SK-N-SH (cell line): ENCODE measurements at regions not wholly inside any gene's neighbourhood (a gene's known extent, or its start where the extent isn't known, plus 50 kb on each side); places are given as distances from the start of the nearest gene placed in this dataset.

Experiments
- CTCF ChIA-PET: fragments of 300-600, 350-600 bp; formaldehyde crosslinking; extraction: SDS; loops from one replicate; lab custom pipeline; 2021; lab: Yijun Ruan, JAX
- POLR2A ChIA-PET: fragments of 350-600 bp; sonication (Branson Sonifier 250); formaldehyde crosslinking; extraction: SDS; loops from one replicate; lab custom pipeline; 2020; ENCODE audit warnings: antibody characterized with exemption, inconsistent platforms; lab: Yijun Ruan, JAX
- DNase-seq: peaks from one replicate; pipeline ENCODE4 v3.0.0; 2012
- H2AFZ ChIP-seq: fragments of 200-600 bp; sonication (generic); 2 replicates; pipeline ENCODE4 v1.8.1; 2016; ENCODE audit warnings: antibody characterized with exemption, mild to moderate bottlenecking, low read depth
- H3F3A ChIP-seq: fragments of 200-600 bp; sonication (generic); replicated peaks from 2 replicates; pipeline ENCODE3; 2016; ENCODE audit warnings: antibody characterized with exemption, mild to moderate bottlenecking; ENCODE audit not compliant: insufficient read depth
- H3K27ac ChIP-seq, 2 experiments: fragments of 200-500 bp in 1 of 2; fragments of 200-600 bp in 1 of 2; sonication (Bioruptor generic) in 1 of 2; sonication (generic), shearing (Covaris generic) in 1 of 2; 2 replicates each; pipeline versions ENCODE4 v1.5.1 to v1.6.1; 2014 to 2016; ENCODE audit warnings: low read depth in 2 of 2, inconsistent platforms in 1 of 2, low read length in 1 of 2, mild to moderate bottlenecking in 1 of 2, mixed read lengths in 1 of 2
- H3K27me3 ChIP-seq: fragments of 200-600 bp; sonication (generic), shearing (Covaris generic); 2 replicates; pipeline ENCODE4 v1.6.1; 2016; ENCODE audit warnings: mixed run types; ENCODE audit not compliant: insufficient read depth
- H3K36me3 ChIP-seq, 2 experiments: fragments of 200-500 bp in 1 of 2; fragments of 200-600 bp in 1 of 2; sonication (Bioruptor generic) in 1 of 2; sonication (generic) in 1 of 2; replicated peaks in 1 of 2; 2 replicates each; pipeline versions ENCODE3 to v1.5.1; 2014 to 2016; ENCODE audit warnings: low read length in 1 of 2, mild to moderate bottlenecking in 1 of 2; ENCODE audit not compliant: insufficient read depth in 2 of 2, control insufficient read depth in 1 of 2
- H3K4me1 ChIP-seq, 2 experiments: fragments of 200-500 bp in 1 of 2; fragments of 200-600 bp in 1 of 2; sonication (Bioruptor generic) in 1 of 2; sonication (generic), shearing (Covaris generic) in 1 of 2; 2 replicates each; pipeline versions ENCODE4 v1.5.1 to v1.6.1; 2014 to 2016; ENCODE audit warnings: low read depth in 1 of 2, low read length in 1 of 2, mixed run types in 1 of 2; ENCODE audit not compliant: insufficient read depth in 2 of 2, control insufficient read depth in 1 of 2
- H3K4me2 ChIP-seq: fragments of 200-600 bp; sonication (generic), shearing (Covaris generic); 2 replicates; pipeline ENCODE4 v1.6.1; 2017; ENCODE audit warnings: mixed run types
- H3K4me3 ChIP-seq, 2 experiments: fragments of 200-500 bp in 1 of 2; fragments of 200-600 bp in 1 of 2; sonication (Bioruptor generic) in 1 of 2; sonication (generic), shearing (Covaris generic) in 1 of 2; 2 replicates each; pipeline versions ENCODE4 v1.5.1 to v1.8.1; 2014 to 2016; ENCODE audit warnings: low read depth in 2 of 2, inconsistent platforms in 1 of 2, low read length in 1 of 2, mild to moderate bottlenecking in 1 of 2, mixed read lengths in 1 of 2, moderate library complexity in 1 of 2
- H3K79me2 ChIP-seq: fragments of 200-600 bp; sonication (generic); 2 replicates; pipeline ENCODE4 v1.8.1; 2017; ENCODE audit warnings: mild to moderate bottlenecking; ENCODE audit not compliant: insufficient read depth
- H3K9ac ChIP-seq: fragments of 200-600 bp; sonication (generic); 2 replicates; pipeline ENCODE4 v1.6.1; 2017; ENCODE audit warnings: mixed run types
- H3K9me2 ChIP-seq: fragments of 200-600 bp; sonication (generic); 2 replicates; pipeline ENCODE4 v1.6.1; 2017; ENCODE audit warnings: mixed run types
- H3K9me3 ChIP-seq: fragments of 200-600 bp; sonication (generic); 2 replicates; pipeline ENCODE4 v1.6.1; 2017; ENCODE audit warnings: mixed run types, mild to moderate bottlenecking, moderate library complexity
- H4K20me1 ChIP-seq: fragments of 200-600 bp; sonication (generic); 2 replicates; pipeline ENCODE4 v1.6.1; 2017; ENCODE audit warnings: mild to moderate bottlenecking, mixed run types; ENCODE audit not compliant: insufficient read depth
- ELF1 ChIP-seq: IDR thresholded peaks from 2 replicates; pipeline ENCODE4 v1.4.0; 2012
- EP300 ChIP-seq, 2 experiments: IDR thresholded peaks; 2 replicates each; pipeline versions ENCODE4 v1.4.0 to v1.6.1; 2012; ENCODE audit warnings: borderline replicate concordance in 1 of 2, low read depth in 1 of 2, low read length in 1 of 2
- FOXJ3 ChIP-seq: sonication (generic); formaldehyde crosslinking; IDR thresholded peaks from 2 replicates; pipeline ENCODE4 v1.5.1; 2020; ENCODE audit warnings: mild to moderate bottlenecking, missing genetic modification reagents
- GABPA ChIP-seq: IDR thresholded peaks from 2 replicates; pipeline ENCODE4 v1.4.0; 2012; ENCODE audit warnings: low read depth, mild to moderate bottlenecking
- JUND ChIP-seq: IDR thresholded peaks from 2 replicates; pipeline ENCODE4 v1.4.0; 2012
- NFIC ChIP-seq: IDR thresholded peaks from 2 replicates; pipeline ENCODE4 v1.4.0; 2012; ENCODE audit warnings: borderline replicate concordance
- NRF1 ChIP-seq: IDR thresholded peaks from 2 replicates; pipeline ENCODE4 v1.6.1; 2012; ENCODE audit warnings: low read depth, mild to moderate bottlenecking, low read length
- RAD21 ChIP-seq: IDR thresholded peaks from 2 replicates; pipeline ENCODE4 v1.6.1; 2012; ENCODE audit warnings: mild to moderate bottlenecking, low read length
- RFX5 ChIP-seq: IDR thresholded peaks from 2 replicates; pipeline ENCODE4 v1.6.1; 2012; ENCODE audit warnings: mild to moderate bottlenecking, improper control_type of control experiment, low read length
- SIN3A ChIP-seq: IDR thresholded peaks from 2 replicates; pipeline ENCODE4 v1.6.1; 2012; ENCODE audit warnings: low read depth, mild to moderate bottlenecking, low read length, moderate library complexity, borderline replicate concordance
- SMC3 ChIP-seq: IDR thresholded peaks from 2 replicates; pipeline ENCODE4 v1.6.1; 2012; ENCODE audit warnings: low read depth, low read length, improper control_type of control experiment
- TCF12 ChIP-seq: IDR thresholded peaks from 2 replicates; pipeline ENCODE4 v1.4.0; 2012
- WGBS: methylation state at CpG from one replicate; pipeline ENCODE4 v1.1.6; 2017; ENCODE audit warnings: low lambda C conversion rate; 5-methylcytosine and 5-hydroxymethylcytosine counted together
- TF ChIP-seq, protein P1 (sequence below): fragments of 200-600 bp; sonication (generic); IDR thresholded peaks from 2 replicates; pipeline ENCODE4 v1.6.1; 2017; ENCODE audit warnings: antibody characterized with exemption, mild to moderate bottlenecking, moderate library complexity
- TF ChIP-seq, protein P2 (sequence below): IDR thresholded peaks from 2 replicates; pipeline ENCODE4 v1.4.0; 2012; ENCODE audit warnings: low read depth
- TF ChIP-seq, protein P3 (sequence below): IDR thresholded peaks from 2 replicates; pipeline ENCODE4; 2012
- TF ChIP-seq, protein P4 (sequence below): IDR thresholded peaks from 2 replicates; pipeline ENCODE4 v1.4.0; 2012; ENCODE audit warnings: low read depth, borderline replicate concordance
- TF ChIP-seq, protein P5 (sequence below): IDR thresholded peaks from 2 replicates; pipeline ENCODE4 v1.6.1; 2012; ENCODE audit warnings: mild to moderate bottlenecking, low read depth, low read length, moderate library complexity

DNA sequence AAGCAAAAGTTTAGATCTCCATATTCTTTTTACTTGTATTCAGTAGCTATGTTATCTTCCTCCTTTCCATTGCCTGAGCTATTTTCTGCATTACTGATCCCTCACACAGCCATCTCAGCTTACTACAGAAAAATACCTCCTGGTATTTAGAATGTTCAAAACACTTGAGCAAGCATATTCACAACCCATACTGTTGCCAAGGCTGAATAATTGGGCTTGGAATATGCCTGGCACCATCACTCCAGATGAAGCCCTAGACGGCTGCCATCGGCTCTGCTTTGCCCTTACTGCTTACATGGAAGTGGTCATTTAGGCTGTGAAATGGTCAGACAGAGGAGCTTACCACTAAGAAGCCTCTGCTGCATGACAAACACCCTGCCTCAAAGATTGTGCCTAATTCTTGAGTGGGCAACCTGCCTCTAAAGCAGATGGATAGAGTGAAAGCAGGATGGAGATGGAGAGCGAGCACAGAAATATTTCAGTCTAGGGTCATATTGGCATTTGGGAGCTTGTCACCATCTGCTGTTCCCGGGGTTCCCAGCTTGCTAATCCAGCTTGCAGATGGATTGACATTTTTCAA lies 92.5 kb upstream of the TAS2R1 start:
- Histone ChIP-seq H3K9ac (no peak overlapping the region), H3K36me3 (no peaks in the 10 kb centered on the region), H2AFZ (no peak overlapping the region), H3K27ac (no peak overlapping the region), H3F3A (no peaks in the 10 kb centered on the region), H3K9me3 (no peaks in the 10 kb centered on the region), H3K4me3 (no peak overlapping the region), H3K9me2 (no peaks in the 10 kb centered on the region), H3K27me3 (no peaks in the 10 kb centered on the region), H4K20me1 (no peaks in the 10 kb centered on the region), H3K4me1 (no peaks in the 10 kb centered on the region), H3K4me2 (no peak overlapping the region), H3K79me2 (no peaks in the 10 kb centered on the region)
- CTCF ChIA-PET: interaction anchor here (1.0 kb wide), 1 partner anchor 19 kb away, joined by 3 read pairs; no protein-coding TSS in a partner anchor
- WGBS: 47% methylated on average over 4 of the region's 4 CpGs
- TF ChIP-seq, protein P1, sequence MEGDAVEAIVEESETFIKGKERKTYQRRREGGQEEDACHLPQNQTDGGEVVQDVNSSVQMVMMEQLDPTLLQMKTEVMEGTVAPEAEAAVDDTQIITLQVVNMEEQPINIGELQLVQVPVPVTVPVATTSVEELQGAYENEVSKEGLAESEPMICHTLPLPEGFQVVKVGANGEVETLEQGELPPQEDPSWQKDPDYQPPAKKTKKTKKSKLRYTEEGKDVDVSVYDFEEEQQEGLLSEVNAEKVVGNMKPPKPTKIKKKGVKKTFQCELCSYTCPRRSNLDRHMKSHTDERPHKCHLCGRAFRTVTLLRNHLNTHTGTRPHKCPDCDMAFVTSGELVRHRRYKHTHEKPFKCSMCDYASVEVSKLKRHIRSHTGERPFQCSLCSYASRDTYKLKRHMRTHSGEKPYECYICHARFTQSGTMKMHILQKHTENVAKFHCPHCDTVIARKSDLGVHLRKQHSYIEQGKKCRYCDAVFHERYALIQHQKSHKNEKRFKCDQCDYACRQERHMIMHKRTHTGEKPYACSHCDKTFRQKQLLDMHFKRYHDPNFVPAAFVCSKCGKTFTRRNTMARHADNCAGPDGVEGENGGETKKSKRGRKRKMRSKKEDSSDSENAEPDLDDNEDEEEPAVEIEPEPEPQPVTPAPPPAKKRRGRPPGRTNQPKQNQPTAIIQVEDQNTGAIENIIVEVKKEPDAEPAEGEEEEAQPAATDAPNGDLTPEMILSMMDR: no peak
- TF ChIP-seq RFX5 (no peak), EP300 (IDR thresholded peaks at IDR 0.05; ENCODE audit: borderline replicate concordance in 1 of 2, low read depth in 1 of 2, low read length in 1 of 2) (no peak), RAD21 (no peak), ELF1 (no peak), NRF1 (no peak), FOXJ3 (no peak), GABPA (no peak), NFIC (no peak), SMC3 (no peak), JUND (no peak), SIN3A (no peak), TCF12 (no peak)
- TF ChIP-seq, protein P2, sequence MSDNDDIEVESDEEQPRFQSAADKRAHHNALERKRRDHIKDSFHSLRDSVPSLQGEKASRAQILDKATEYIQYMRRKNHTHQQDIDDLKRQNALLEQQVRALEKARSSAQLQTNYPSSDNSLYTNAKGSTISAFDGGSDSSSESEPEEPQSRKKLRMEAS: no peak
- TF ChIP-seq, protein P3, sequence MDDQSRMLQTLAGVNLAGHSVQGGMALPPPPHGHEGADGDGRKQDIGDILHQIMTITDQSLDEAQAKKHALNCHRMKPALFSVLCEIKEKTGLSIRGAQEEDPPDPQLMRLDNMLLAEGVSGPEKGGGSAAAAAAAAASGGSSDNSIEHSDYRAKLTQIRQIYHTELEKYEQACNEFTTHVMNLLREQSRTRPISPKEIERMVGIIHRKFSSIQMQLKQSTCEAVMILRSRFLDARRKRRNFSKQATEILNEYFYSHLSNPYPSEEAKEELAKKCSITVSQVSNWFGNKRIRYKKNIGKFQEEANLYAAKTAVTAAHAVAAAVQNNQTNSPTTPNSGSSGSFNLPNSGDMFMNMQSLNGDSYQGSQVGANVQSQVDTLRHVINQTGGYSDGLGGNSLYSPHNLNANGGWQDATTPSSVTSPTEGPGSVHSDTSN: no peak
- TF ChIP-seq, protein P4, sequence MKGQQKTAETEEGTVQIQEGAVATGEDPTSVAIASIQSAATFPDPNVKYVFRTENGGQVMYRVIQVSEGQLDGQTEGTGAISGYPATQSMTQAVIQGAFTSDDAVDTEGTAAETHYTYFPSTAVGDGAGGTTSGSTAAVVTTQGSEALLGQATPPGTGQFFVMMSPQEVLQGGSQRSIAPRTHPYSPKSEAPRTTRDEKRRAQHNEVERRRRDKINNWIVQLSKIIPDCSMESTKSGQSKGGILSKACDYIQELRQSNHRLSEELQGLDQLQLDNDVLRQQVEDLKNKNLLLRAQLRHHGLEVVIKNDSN: no peak
- TF ChIP-seq, protein P5, sequence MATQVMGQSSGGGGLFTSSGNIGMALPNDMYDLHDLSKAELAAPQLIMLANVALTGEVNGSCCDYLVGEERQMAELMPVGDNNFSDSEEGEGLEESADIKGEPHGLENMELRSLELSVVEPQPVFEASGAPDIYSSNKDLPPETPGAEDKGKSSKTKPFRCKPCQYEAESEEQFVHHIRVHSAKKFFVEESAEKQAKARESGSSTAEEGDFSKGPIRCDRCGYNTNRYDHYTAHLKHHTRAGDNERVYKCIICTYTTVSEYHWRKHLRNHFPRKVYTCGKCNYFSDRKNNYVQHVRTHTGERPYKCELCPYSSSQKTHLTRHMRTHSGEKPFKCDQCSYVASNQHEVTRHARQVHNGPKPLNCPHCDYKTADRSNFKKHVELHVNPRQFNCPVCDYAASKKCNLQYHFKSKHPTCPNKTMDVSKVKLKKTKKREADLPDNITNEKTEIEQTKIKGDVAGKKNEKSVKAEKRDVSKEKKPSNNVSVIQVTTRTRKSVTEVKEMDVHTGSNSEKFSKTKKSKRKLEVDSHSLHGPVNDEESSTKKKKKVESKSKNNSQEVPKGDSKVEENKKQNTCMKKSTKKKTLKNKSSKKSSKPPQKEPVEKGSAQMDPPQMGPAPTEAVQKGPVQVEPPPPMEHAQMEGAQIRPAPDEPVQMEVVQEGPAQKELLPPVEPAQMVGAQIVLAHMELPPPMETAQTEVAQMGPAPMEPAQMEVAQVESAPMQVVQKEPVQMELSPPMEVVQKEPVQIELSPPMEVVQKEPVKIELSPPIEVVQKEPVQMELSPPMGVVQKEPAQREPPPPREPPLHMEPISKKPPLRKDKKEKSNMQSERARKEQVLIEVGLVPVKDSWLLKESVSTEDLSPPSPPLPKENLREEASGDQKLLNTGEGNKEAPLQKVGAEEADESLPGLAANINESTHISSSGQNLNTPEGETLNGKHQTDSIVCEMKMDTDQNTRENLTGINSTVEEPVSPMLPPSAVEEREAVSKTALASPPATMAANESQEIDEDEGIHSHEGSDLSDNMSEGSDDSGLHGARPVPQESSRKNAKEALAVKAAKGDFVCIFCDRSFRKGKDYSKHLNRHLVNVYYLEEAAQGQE: no peak
- no peak for DNase-seq
- POLR2A ChIA-PET: no interaction called here
